H9 (cell line): ENCODE measurements at regions not wholly inside any gene's neighbourhood (a gene's known extent, or its start where the extent isn't known, plus 50 kb on each side); places are given as distances from the start of the nearest gene placed in this dataset.

Experiments used
- DNase-seq: peaks from one replicate; pipeline ENCODE4 v3.0.0-alpha.2; 2017
- H2AFZ ChIP-seq: one replicate; pipeline ENCODE4 v1.6.1; 2013; ENCODE audit warnings: mild to moderate bottlenecking, low read length, control low read depth, moderate library complexity
- H2AK5ac ChIP-seq: 2 replicates; pipeline ENCODE4 v1.6.1; 2013; ENCODE audit warnings: low read length, control low read depth, mixed read lengths; ENCODE audit not compliant: insufficient read length
- H2BK120ac ChIP-seq: one replicate; pipeline ENCODE4 v1.6.1; 2013; ENCODE audit warnings: low read depth, mild to moderate bottlenecking, low read length, control low read depth, inconsistent platforms; ENCODE audit not compliant: poor library complexity, severe bottlenecking
- H2BK12ac ChIP-seq: 2 replicates; pipeline ENCODE4 v1.6.1; 2013; ENCODE audit warnings: low read length, control low read depth, mixed read lengths, low read depth; ENCODE audit not compliant: insufficient read length
- H2BK15ac ChIP-seq: 2 replicates; pipeline ENCODE4 v1.6.1; 2013; ENCODE audit warnings: low read depth, low read length, control low read depth
- H2BK20ac ChIP-seq: one replicate; pipeline ENCODE4 v1.6.1; 2013; ENCODE audit warnings: low read depth, mild to moderate bottlenecking, low read length, control low read depth, inconsistent platforms; ENCODE audit not compliant: poor library complexity, severe bottlenecking
- H2BK5ac ChIP-seq: 2 replicates; pipeline ENCODE4 v1.6.1; 2013; ENCODE audit warnings: low read length, control low read depth, mixed read lengths; ENCODE audit not compliant: insufficient read length
- H3K14ac ChIP-seq: 2 replicates; pipeline ENCODE4 v1.6.1; 2013; ENCODE audit warnings: low read length, control low read depth; ENCODE audit not compliant: insufficient read depth
- H3K18ac ChIP-seq: 2 replicates; pipeline ENCODE4 v1.6.1; 2013; ENCODE audit warnings: low read depth, mild to moderate bottlenecking, mixed read lengths, low read length, control low read depth; ENCODE audit not compliant: insufficient read length
- H3K23ac ChIP-seq: 2 replicates; pipeline ENCODE4 v1.6.1; 2013; ENCODE audit warnings: low read length, control low read depth, mixed read lengths, low read depth; ENCODE audit not compliant: insufficient read length
- H3K23me2 ChIP-seq: 2 replicates; pipeline ENCODE4 v1.6.1; 2013; ENCODE audit warnings: low read depth, mild to moderate bottlenecking, mixed read lengths, low read length, control low read depth; ENCODE audit not compliant: insufficient read length, poor library complexity, severe bottlenecking
- H3K27ac ChIP-seq: 2 replicates; pipeline ENCODE4 v1.5.1; 2013; ENCODE audit warnings: low read length, control low read depth, mixed read lengths, low read depth; ENCODE audit not compliant: insufficient read length
- H3K27me3 ChIP-seq: 2 replicates; pipeline ENCODE4 v1.6.1; 2013; ENCODE audit warnings: low read length, control low read depth, inconsistent platforms; ENCODE audit not compliant: insufficient read depth
- H3K4ac ChIP-seq: 2 replicates; pipeline ENCODE4 v1.6.1; 2013; ENCODE audit warnings: low read depth, mild to moderate bottlenecking, control low read depth, inconsistent platforms, low read length, moderate library complexity
- H3K4me1 ChIP-seq: 2 replicates; pipeline ENCODE4 v1.6.1; 2013; ENCODE audit warnings: low read length, control low read depth, inconsistent platforms; ENCODE audit not compliant: insufficient read depth
- H3K4me2 ChIP-seq: 2 replicates; pipeline ENCODE4 v1.6.1; 2013; ENCODE audit warnings: low read length, control low read depth, mixed read lengths; ENCODE audit not compliant: insufficient read length, insufficient read depth
- H3K56ac ChIP-seq: 2 replicates; pipeline ENCODE4 v1.6.1; 2013; ENCODE audit warnings: low read depth, mild to moderate bottlenecking, mixed read lengths, low read length, control low read depth; ENCODE audit not compliant: insufficient read length
- H3K79me1 ChIP-seq: 2 replicates; pipeline ENCODE4 v1.6.1; 2013; ENCODE audit warnings: low read depth, mild to moderate bottlenecking, moderate library complexity, low read length, control low read depth, inconsistent platforms; ENCODE audit not compliant: insufficient read depth, poor library complexity, severe bottlenecking
- H3K79me2 ChIP-seq: 2 replicates; pipeline ENCODE4 v1.6.1; 2013; ENCODE audit warnings: low read length, control low read depth, inconsistent platforms; ENCODE audit not compliant: insufficient read depth
- H3K9ac ChIP-seq: 2 replicates; pipeline ENCODE4 v1.6.1; 2013; ENCODE audit warnings: low read length, control low read depth, mixed read lengths; ENCODE audit not compliant: insufficient read length; ENCODE audit errors: extremely low read depth
- H3K9me3 ChIP-seq: one replicate; pipeline ENCODE4 v1.6.1; 2013; ENCODE audit warnings: low read depth, low read length, inconsistent platforms; ENCODE audit not compliant: control insufficient read depth
- H3T11ph ChIP-seq: one replicate; pipeline ENCODE4 v1.6.1; 2013; ENCODE audit warnings: mild to moderate bottlenecking, low read length, control low read depth, inconsistent platforms
- H4K20me1 ChIP-seq: one replicate; pipeline ENCODE4 v1.6.1; 2013; ENCODE audit not compliant: control insufficient read depth, insufficient read length, insufficient read depth
- H4K5ac ChIP-seq: 2 replicates; pipeline ENCODE4 v1.6.1; 2013; ENCODE audit warnings: low read depth, mild to moderate bottlenecking, mixed read lengths, low read length, control low read depth; ENCODE audit not compliant: insufficient read length
- H4K8ac ChIP-seq: replicated peaks from 2 replicates; pipeline ENCODE4 v1.6.1; 2013; ENCODE audit warnings: low read length, control low read depth, mixed read lengths, low read depth; ENCODE audit not compliant: insufficient read length
- H4K91ac ChIP-seq: 2 replicates; pipeline ENCODE4 v1.6.1; 2013; ENCODE audit warnings: low read depth, mild to moderate bottlenecking, moderate library complexity, mixed read lengths, low read length, control low read depth; ENCODE audit not compliant: insufficient read length
- H3K27ac Mint-ChIP-seq, 3 experiments: 2 replicates in 2 of 3; 3 replicates in 1 of 3; pipeline ENCODE4 v1.8.0; 2020 to 2021; ENCODE audit warnings: mixed read lengths in 3 of 3, mild to moderate bottlenecking in 1 of 3, moderate library complexity in 1 of 3
- H3K27me3 Mint-ChIP-seq: 2 replicates; pipeline ENCODE4 v1.8.0; 2021; ENCODE audit warnings: low read depth, mild to moderate bottlenecking, moderate library complexity, mixed read lengths
- H3K36me3 Mint-ChIP-seq, 3 experiments: 2 replicates in 2 of 3; 3 replicates in 1 of 3; pipeline ENCODE4 v1.8.0; 2020 to 2021; ENCODE audit warnings: low read depth in 3 of 3, mixed read lengths in 3 of 3; ENCODE audit not compliant: insufficient read depth in 1 of 3
- H3K4me1 Mint-ChIP-seq, 2 experiments: 2 replicates each; pipeline ENCODE4 v1.8.0; 2020; ENCODE audit warnings: mixed read lengths in 2 of 2
- H3K4me3 Mint-ChIP-seq, 2 experiments: 2 replicates in 1 of 2; 3 replicates in 1 of 2; pipeline ENCODE4 v1.8.0; 2020 to 2021; ENCODE audit warnings: mild to moderate bottlenecking in 2 of 2, mixed read lengths in 2 of 2, moderate library complexity in 1 of 2
- H3K9me3 Mint-ChIP-seq, 2 experiments: 2 replicates in 1 of 2; 3 replicates in 1 of 2; pipeline ENCODE4 v1.8.0; 2020; ENCODE audit warnings: mild to moderate bottlenecking in 2 of 2, mixed read lengths in 2 of 2, moderate library complexity in 1 of 2
- WGBS: extraction: QIAGEN DNeasy Blood & Tissue Kit; methylation state at CpG from one replicate; pipeline ENCODE4 v1.1.7; 2013; ENCODE audit warnings: missing lambda C conversion rate, low lambda C conversion rate, mixed read lengths; ENCODE audit not compliant: insufficient read length; ENCODE audit errors: extremely low coverage; 5-methylcytosine and 5-hydroxymethylcytosine counted together
- TF ChIP-seq, protein P1 (sequence below): fragments of 200-600 bp; sonication (generic); conservative IDR thresholded peaks from 3 replicates; pipeline ENCODE4 v1.8.0; 2021; ENCODE audit warnings: antibody characterized with exemption, mild to moderate bottlenecking

GRCh38 chr7:134391223-134391622 is 67.7 kb downstream of the AKR1B1 start:
- no peaks in the 10 kb centered on the region for H3K27me3 ChIP-seq
- no peak overlapping the region for H2BK120ac ChIP-seq
- no peaks in the 10 kb centered on the region for H3K9me3 ChIP-seq
- no peak overlapping the region for H3K56ac ChIP-seq
- Mint-ChIP-seq H3K4me3 (no peak overlapping the region), H3K27me3 (no peaks in the 10 kb centered on the region), H3K9me3 (peaks cover 5% of the 10 kb centered on the region in 2 experiments; a peak in 4 of 5 replicates), H3K4me1 (no peaks in the 10 kb centered on the region), H3K27ac (no peak overlapping the region), H3K36me3 (peaks cover 0 to 5% (median 0%) of the 10 kb centered on the region in 3 experiments; a peak in 2 of 7 replicates)
- no peak overlapping the region for H3K23ac ChIP-seq
- no peak overlapping the region for H2BK20ac ChIP-seq
- DNase-seq, result no peak
- no peak overlapping the region for H2BK12ac ChIP-seq
- no peaks in the 10 kb centered on the region for H3K79me2 ChIP-seq
- H2AK5ac ChIP-seq, result no peak overlapping the region
- no peak overlapping the region for H3T11ph ChIP-seq
- no peaks in the 10 kb centered on the region for H3K23me2 ChIP-seq
- H4K8ac ChIP-seq, result no peak overlapping the region
- no peak overlapping the region for H3K14ac ChIP-seq
- H3K4me2 ChIP-seq, result no peak overlapping the region
- H4K91ac ChIP-seq, result no peak overlapping the region
- WGBS, result no CpG with 5 or more reads among the region's 7 CpGs
- no peak overlapping the region for H3K4ac ChIP-seq
- no peaks in the 10 kb centered on the region for H3K79me1 ChIP-seq
- no peaks in the 10 kb centered on the region for H4K20me1 ChIP-seq
- no peaks in the 10 kb centered on the region for H3K4me1 ChIP-seq
- H2BK15ac ChIP-seq, result no peak overlapping the region
- H3K18ac ChIP-seq, result no peak overlapping the region
- no peak overlapping the region for H3K9ac ChIP-seq
- no peak overlapping the region for H2AFZ ChIP-seq
- no peak overlapping the region for H2BK5ac ChIP-seq
- no peak overlapping the region for H4K5ac ChIP-seq
- H3K27ac ChIP-seq, result no peak overlapping the region
- TF ChIP-seq, protein P1, sequence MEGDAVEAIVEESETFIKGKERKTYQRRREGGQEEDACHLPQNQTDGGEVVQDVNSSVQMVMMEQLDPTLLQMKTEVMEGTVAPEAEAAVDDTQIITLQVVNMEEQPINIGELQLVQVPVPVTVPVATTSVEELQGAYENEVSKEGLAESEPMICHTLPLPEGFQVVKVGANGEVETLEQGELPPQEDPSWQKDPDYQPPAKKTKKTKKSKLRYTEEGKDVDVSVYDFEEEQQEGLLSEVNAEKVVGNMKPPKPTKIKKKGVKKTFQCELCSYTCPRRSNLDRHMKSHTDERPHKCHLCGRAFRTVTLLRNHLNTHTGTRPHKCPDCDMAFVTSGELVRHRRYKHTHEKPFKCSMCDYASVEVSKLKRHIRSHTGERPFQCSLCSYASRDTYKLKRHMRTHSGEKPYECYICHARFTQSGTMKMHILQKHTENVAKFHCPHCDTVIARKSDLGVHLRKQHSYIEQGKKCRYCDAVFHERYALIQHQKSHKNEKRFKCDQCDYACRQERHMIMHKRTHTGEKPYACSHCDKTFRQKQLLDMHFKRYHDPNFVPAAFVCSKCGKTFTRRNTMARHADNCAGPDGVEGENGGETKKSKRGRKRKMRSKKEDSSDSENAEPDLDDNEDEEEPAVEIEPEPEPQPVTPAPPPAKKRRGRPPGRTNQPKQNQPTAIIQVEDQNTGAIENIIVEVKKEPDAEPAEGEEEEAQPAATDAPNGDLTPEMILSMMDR, result no peak
